ENCODE measurements at regions not wholly inside any gene's neighbourhood (a gene's known extent, or its start where the extent isn't known, plus 50 kb on each side); places are given as distances from the start of the nearest gene placed in this dataset.
"Not testable (repeated sequence)": the region's sequence is repeated elsewhere in the genome, so short reads cannot be mapped to it uniquely, and the experiment has no call there.

DNA sequence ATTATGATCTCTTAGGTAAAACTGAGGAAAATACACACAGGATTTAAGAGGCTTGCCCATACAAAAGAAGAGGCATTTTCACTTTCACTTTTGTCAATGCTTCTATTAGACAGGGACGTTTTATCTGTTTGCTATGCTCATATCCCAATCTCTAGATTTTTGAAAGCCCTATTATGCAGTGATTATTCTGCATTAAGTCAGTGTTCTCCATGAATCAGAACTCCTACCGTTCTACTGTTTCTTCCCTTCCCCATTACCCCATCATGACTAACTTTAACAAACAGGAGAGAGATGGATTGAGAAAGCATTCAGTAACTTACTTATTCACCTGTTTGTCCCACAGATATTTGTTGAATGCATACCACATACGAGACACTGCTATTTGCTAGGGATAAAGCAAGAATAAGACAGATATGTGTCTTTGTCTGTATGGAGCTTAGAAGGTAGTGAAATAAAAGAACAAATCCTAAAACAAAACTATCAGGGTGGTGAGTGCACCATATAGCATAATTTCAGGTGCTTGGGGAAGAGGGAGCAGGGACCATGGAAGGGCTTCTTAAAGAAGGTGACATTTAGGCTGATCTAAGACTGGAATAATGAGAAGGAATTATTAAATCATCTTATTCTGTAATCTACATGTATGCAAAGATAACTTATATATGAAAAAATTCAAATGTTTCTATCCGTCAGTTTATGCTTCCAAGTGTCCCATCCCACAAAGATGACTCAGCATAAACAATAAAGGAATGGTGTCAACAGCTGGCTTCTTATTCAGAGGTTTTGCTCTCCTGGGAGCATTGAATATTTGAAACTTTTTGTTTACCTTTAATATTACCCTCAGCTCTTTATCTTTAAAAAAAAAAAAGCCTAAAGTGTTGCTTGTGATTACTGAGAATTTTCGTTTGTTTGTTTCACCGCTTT lies 328.1 kb downstream of the HINT1 start:
- DNase-seq (ENCODE audit: low read depth in 2 of 2): no peak

DNA sequence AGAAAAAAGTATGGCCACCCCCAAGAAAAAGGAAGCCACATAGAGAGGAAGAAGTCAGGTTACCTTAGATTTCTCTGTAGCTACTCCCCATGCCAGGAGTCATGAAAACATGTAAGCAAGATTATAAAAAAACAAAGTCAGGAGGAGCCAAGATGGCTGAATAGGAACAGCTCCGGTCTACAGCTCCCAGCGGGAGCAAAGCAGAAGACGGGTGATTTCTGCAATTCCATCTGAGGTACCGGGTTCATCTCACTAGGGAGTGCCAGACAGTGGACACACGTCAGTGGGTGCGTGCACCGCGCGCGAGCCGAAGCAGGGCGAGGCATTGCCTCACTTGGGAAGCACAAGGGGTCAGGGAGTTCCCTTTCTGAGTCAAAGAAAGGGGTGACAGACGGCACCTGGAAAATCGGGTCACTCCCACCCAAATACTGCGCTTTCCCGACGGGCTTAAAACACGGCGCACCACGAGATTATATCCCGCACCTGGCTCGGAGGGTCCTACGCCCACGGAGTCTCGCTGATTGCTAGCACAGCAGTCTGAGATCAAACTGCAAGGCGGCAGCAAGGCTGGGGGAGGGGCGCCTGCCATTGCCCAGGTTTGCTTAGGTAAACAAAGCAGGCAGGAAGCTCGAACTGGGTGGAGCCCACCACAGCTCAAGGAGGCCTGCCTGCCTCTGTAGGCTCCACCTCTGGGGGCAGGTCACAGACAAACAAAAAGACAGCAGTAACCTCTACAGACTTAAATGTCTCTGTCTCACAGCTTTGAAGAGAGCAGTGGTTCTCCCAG lies 347.3 kb downstream of the HINT1 start:
- not testable (repeated sequence) for DNase-seq (ENCODE audit: low read depth in 2 of 2)

GRCh38 chr5:130815246-130815645 lies 349.8 kb downstream of the HINT1 start:
- DNase-seq (ENCODE audit: low read depth in 2 of 2): no peak

- DNase-seq (ENCODE audit: low read depth in 2 of 2): no peak
Measured at GRCh38 chr5:130808691-130809090, 356.4 kb downstream of the HINT1 start.

- no peak for DNase-seq (ENCODE audit: low read depth in 2 of 2)
Measured at GRCh38 chr5:130805648-130806047, 359.4 kb downstream of the HINT1 start.

- no peak for DNase-seq (ENCODE audit: low read depth in 2 of 2)
Measured at GRCh38 chr5:130805036-130805435, 360.0 kb downstream of the HINT1 start.

GRCh38 chr5:130801963-130802362 lies 363.1 kb downstream of the HINT1 start:
- no peak for DNase-seq (ENCODE audit: low read depth in 2 of 2)

GRCh38 chr5:130799015-130799414 lies 366.0 kb downstream of the HINT1 start:
- no peak for DNase-seq (ENCODE audit: low read depth in 2 of 2)

GRCh38 chr5:130797303-130797702 lies 367.8 kb downstream of the HINT1 start:
- DNase-seq (ENCODE audit: low read depth in 2 of 2): no peak

- no peak for DNase-seq (ENCODE audit: low read depth in 2 of 2)
Measured at GRCh38 chr5:130796902-130797301, 368.2 kb downstream of the HINT1 start.

DNA sequence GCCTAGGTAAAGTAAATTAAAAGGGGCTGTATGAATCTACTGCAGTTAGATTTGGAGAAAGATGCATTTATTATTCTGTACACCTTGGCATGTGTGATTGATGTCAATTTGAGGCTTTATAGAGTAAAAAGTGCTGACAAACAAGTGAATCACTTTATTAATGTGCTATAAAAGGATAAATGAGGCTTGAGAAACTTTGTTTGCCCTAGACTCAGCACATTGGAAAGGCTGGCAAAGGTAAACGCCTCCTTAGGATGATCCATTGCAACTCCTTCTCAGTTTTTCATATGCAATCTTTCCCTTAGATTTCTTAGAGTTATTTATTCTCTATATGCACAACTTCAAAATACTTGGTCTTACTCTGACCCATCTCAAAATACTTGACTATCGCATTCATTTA lies 369.0 kb downstream of the HINT1 start:
- no peak for DNase-seq (ENCODE audit: low read depth in 2 of 2)

GRCh38 chr5:130795037-130795436 lies 370.0 kb downstream of the HINT1 start:
- DNase-seq (ENCODE audit: low read depth in 2 of 2): no peak

- DNase-seq (ENCODE audit: low read depth in 2 of 2): no peak
Measured at GRCh38 chr5:130777794-130778193, 387.3 kb downstream of the HINT1 start.

- no peak for DNase-seq (ENCODE audit: low read depth in 2 of 2)
Measured at GRCh38 chr5:130773813-130774212, 391.2 kb downstream of the HINT1 start.

DNA sequence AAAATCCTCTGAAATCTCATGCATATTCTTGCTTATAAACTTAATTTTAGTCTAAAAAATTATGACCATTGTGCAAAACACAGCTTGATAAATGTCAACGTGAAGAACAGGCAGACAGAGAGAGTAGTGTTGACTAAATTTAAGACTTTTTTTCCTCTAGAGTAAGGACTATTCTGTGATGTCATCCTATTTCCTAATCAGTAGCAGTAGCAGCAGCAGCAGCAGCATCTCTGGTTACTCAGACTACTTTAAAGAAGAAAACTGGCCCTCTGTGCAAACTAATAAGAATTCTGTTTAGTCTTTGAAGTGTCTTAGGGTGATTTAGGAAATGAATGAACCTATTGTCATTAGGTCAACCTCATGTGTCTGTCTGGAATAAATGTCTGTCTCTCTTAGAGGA lies 403.0 kb downstream of the HINT1 start:
- DNase-seq (ENCODE audit: low read depth in 2 of 2): no peak

GRCh38 chr5:130759061-130759460 lies 406.0 kb downstream of the HINT1 start:
- DNase-seq (ENCODE audit: low read depth in 2 of 2): no peak

DNA sequence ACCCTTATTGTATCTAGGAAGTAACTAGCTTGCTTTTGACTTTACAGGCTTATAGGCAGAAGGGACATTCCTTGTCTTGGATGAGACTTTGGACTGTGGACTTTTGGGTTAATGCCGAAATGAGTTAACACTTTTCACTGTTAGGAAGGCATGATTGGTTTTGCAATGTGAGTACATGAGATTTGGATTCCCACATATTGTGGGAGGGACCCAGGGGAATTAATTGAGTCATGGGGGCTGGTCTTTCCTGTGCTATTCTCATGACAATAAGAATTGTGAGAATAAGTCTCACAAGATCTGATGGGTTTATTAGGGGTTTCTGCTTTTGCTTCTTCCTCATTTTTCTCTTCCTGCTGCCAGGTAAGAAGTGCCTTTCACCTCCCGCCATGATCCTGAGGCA lies 417.5 kb downstream of the HINT1 start:
- no peak for DNase-seq (ENCODE audit: low read depth in 2 of 2)

- not testable (repeated sequence) for DNase-seq (ENCODE audit: low read depth in 2 of 2)
Measured at GRCh38 chr5:130746641-130747040, 418.4 kb downstream of the HINT1 start.

DNA sequence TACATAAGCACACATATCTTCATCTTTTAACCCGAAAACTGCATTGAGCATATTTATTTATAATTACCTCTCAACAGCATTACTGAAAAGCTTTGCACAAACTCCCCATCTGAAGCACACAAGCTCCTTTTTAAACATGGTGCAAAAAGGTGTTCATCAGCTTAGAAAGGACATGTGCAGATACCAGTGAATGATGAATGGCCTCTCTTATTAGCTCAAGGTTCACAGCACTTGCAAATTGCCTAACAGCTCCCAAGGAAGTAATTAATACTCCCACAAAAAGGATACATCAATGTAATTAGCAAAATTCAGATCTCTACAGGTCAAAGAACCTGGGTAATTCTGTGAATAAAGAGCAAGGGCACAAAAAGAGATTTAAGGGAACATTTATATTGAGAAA lies 422.0 kb downstream of the HINT1 start:
- no peak for DNase-seq (ENCODE audit: low read depth in 2 of 2)

DNA sequence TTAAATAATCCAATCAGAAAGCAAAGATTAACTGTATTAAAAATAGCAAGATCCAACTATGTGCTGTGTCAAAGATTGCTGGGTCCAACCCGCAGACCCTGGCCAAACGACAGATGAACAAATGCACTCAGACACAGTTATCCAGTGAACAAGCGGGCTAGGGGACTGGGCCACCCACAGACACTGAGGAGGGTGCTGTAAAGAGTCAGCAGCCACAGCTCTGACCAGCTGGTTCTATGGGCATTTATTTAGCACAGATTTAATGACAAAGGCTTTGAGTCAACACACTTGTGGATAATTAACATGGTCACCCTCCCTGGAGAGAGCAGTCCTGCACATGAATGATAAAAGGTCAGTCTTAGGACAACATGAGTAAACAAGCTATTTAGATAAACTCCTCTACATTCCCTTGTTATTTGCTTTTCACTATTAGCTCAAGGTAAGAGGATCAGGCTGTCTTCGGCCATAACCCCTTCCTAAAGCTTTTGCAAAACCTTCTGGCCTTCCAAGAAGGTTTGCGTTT lies 424.9 kb downstream of the HINT1 start:
- DNase-seq (ENCODE audit: low read depth in 2 of 2): no peak

- DNase-seq (ENCODE audit: low read depth in 2 of 2): no peak
Measured at GRCh38 chr5:130731839-130732238, 433.2 kb downstream of the HINT1 start.

DNA sequence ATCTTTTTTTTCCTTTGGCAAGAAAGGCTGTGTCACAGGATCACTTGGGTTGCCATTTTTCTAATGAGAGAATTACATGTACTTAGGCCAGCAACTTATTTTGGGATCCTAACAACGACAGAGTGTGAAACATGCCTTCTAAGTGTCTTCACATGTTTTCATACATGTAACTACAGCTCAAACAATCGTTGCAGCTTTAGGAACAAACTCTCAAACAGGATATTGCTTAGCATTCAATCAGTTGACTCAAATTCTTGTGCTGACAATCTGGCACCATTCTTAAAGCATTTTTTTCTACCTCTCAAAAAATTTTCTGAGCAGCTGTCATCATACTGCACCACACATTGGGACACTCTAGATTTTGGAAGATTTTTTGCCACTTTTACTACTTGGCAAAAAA lies 435.5 kb downstream of the HINT1 start:
- no peak for DNase-seq (ENCODE audit: low read depth in 2 of 2)

- no peak for DNase-seq (ENCODE audit: low read depth in 2 of 2)
Measured at GRCh38 chr5:130727830-130728229, 437.2 kb downstream of the HINT1 start.

Measured in stimulated activated CD4-positive, alpha-beta T cell treated with anti-CD3 and anti-CD28 coated beads, Interleukin-12 subunit alpha, Interleukin-12 subunit beta, amount 100 ng/mL, for 24 hours (primary cell).